ENCODE measurements at regions not wholly inside any gene's neighbourhood (a gene's known extent, or its start where the extent isn't known, plus 50 kb on each side); places are given as distances from the start of the nearest gene placed in this dataset.
"Not testable (repeated sequence)": the region's sequence is repeated elsewhere in the genome, so short reads cannot be mapped to it uniquely, and the experiment has no call there.

DNA sequence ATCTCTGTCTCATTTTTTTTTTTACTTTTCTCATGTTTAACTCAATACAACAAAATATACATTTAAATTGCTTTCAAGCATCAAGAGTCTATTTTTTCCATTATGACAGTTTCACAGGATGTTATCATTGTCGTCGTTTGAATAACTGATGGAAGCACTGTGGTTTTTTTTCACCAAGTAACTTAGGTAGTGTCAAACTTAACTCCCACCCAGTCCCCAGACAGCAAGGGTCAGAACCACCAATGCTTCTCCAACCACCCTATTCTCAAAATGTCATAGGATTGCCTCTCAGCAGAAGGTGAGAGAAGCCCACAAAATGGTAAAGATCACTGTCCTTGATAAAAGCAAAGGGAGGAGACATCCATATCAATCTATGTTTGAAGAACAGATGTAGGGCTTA lies 339.4 kb downstream of the SFMBT2 start:
- DNase-seq (ENCODE audit: low read depth): no peak
- H3K4me3 ChIP-seq (ENCODE audit: low read depth, low read length): no peak overlapping the region
- no peak for TF ChIP-seq CTCF (conservative IDR thresholded peaks at IDR 0.05; ENCODE audit: low read depth, low read length)

DNA sequence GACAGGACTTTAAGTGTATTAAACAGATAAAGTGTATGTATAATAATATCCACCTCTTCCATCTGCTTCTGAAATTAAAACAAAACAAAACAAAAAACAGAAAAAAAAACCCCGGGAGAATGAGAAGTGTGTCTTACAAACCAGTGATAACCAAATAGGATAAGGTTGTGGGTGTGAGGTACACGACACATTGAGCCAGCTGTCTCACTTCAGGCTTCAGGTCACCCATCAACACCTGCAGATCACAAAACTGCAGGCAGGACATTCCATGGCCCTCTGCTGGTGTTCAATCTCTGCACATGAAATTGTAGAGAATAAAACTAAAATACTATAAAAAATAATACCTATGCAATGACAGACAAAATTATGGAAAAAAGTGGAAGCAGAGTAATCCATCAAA lies 339.9 kb downstream of the SFMBT2 start:
- H3K4me3 ChIP-seq (ENCODE audit: low read depth, low read length): no peak overlapping the region
- DNase-seq (ENCODE audit: low read depth): no peak
- no peak for TF ChIP-seq CTCF (conservative IDR thresholded peaks at IDR 0.05; ENCODE audit: low read depth, low read length)

- DNase-seq (ENCODE audit: low read depth): no peak
- H3K4me3 ChIP-seq (ENCODE audit: low read depth, low read length): no peak overlapping the region
- no peak for TF ChIP-seq CTCF (conservative IDR thresholded peaks at IDR 0.05; ENCODE audit: low read depth, low read length)
Measured at GRCh38 chr10:7069706-7070105, 341.1 kb downstream of the SFMBT2 start.

- TF ChIP-seq CTCF (conservative IDR thresholded peaks at IDR 0.05; ENCODE audit: low read depth, low read length): no peak
- no peak overlapping the region for H3K4me3 ChIP-seq (ENCODE audit: low read depth, low read length)
- no peak for DNase-seq (ENCODE audit: low read depth)
Measured at GRCh38 chr10:7056216-7056615, 354.6 kb downstream of the SFMBT2 start.

GRCh38 chr10:7054915-7055314 lies 355.9 kb downstream of the SFMBT2 start:
- no peak overlapping the region for H3K4me3 ChIP-seq (ENCODE audit: low read depth, low read length)
- TF ChIP-seq CTCF (conservative IDR thresholded peaks at IDR 0.05; ENCODE audit: low read depth, low read length): peak; percentile 7
- peak; percentile 1 for DNase-seq (ENCODE audit: low read depth)

- no peak overlapping the region for H3K4me3 ChIP-seq (ENCODE audit: low read depth, low read length)
- DNase-seq (ENCODE audit: low read depth): no peak
- TF ChIP-seq CTCF (conservative IDR thresholded peaks at IDR 0.05; ENCODE audit: low read depth, low read length): no peak
Measured at GRCh38 chr10:7053195-7053594, 357.6 kb downstream of the SFMBT2 start.

- DNase-seq (ENCODE audit: low read depth); H3K4me3 ChIP-seq (ENCODE audit: low read depth, low read length): not testable (repeated sequence)
Measured at GRCh38 chr10:7050024-7050423, 360.8 kb downstream of the SFMBT2 start.

GRCh38 chr10:7048061-7048460 lies 362.8 kb downstream of the SFMBT2 start:
- no peak for TF ChIP-seq CTCF (conservative IDR thresholded peaks at IDR 0.05; ENCODE audit: low read depth, low read length)
- no peak for DNase-seq (ENCODE audit: low read depth)
- H3K4me3 ChIP-seq (ENCODE audit: low read depth, low read length): no peak overlapping the region
